ENCODE measurements at regions not wholly inside any gene's neighbourhood (a gene's known extent, or its start where the extent isn't known, plus 50 kb on each side); places are given as distances from the start of the nearest gene placed in this dataset.
A peak's percentile ranks its signal among the peaks of the same experiment; 100 is the strongest.
"Not testable (repeated sequence)": the region's sequence is repeated elsewhere in the genome, so short reads cannot be mapped to it uniquely, and the experiment has no call there.

- peak; percentile 13 for DNase-seq
These were observed 123.5 kb downstream of the MAP3K7 start for GRCh38 chr6:90463359-90463758.

DNA sequence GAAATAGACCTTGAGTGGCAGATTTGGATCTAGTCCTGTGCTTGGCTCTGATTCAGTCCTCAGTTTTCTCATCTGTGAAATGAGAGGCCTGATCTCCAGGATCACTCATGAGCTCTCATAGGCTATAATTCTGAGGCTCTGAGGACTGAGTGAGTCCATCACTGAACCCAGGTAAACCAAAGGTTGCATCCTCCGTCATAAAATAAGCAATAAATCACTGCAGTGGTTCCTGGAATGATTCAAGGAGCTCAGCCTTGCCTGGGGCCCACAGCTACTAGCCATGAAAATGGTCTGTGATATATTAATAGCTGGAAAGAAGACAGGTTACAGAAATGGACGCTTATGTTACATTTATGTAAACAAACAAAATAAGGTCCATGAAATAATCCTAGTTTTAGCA, 124.8 kb downstream of the MAP3K7 start:
- no peak for DNase-seq

DNA sequence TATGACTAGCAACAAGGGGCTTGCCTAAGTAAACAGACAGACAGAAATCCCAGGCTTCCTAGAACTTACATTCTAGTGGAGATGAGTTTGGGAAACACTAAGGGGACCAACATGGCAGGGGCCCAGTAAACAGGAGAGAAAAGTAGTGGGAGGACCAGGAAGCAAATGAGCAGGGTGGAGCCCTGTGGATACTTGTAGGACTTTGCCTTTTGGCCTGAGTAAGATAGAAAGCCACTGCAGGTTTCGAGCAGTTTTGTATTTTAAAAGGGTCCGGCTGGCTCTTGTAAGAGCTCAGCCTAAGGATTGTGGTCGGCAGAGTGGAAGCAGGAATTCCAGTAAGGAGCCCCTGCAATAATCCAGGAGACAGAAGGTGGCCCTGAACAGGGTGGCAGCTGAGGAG, 125.5 kb downstream of the MAP3K7 start:
- DNase-seq, result no peak

- DNase-seq, result no peak
These were observed 126.8 kb downstream of the MAP3K7 start for GRCh38 chr6:90460051-90460450.

- no peak for DNase-seq
These were observed 127.6 kb downstream of the MAP3K7 start for GRCh38 chr6:90459225-90459758.

- DNase-seq, result peak; percentile 32
These were observed 128.3 kb downstream of the MAP3K7 start for GRCh38 chr6:90458353-90459224.

DNA sequence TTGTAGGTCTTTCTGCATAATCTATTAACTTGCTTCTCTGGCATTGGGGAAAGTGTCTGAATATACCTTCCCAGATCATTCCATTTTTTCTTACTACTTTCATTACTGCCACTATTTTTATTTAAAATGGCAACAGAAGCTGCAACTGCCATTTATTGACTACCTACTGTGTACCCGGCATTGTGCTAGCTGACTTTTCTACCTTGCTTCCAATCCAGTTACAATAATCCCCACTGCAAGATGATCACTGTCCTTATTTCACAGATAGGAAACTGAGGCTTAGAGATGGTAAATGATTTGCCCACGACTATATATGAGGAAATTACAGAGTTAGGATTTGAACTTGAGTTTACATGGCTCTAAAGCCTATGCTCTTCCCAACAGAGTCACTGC, 129.0 kb downstream of the MAP3K7 start:
- DNase-seq, result no peak

DNA sequence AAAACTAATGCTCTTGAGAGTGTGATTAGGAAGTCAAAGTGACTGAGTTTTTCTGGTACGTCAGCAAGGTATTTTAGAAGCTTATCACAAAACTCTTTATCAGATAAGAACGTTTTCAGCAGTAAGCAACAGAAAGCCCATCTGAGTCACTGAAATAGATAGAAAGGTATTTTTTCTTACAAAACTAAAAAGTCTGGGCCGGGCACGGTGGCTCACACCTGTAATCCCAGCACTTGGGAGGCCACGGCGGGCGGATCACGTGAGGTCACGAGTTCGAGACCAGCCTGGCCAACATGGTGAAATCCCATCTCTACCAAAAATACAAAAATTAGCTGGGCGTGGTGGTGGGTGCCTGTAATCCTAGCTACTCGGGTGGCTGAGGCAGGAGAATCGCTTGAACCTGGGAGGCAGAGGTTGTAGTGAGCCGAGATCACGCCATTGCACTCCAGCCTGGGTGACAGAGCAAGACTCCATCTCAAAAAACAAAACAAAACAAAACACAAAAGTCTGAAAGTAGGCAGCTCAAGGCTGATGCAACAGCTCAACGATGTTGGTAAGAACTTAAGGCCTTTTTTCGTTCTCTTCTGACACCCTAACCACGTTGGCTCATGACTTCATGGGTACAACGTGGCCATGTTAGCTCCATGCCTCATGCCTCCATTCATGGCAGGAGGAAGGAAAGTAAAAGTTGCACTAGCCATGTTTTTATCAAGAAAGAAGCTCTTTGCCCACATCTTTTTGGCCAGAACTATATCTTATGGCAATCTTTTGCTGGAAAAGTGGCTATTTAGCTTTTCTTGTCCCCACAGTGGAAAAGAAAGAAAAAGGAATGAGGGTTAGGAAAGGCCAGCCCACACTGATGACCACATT, 129.6 kb downstream of the MAP3K7 start:
- not testable (repeated sequence) for DNase-seq

- no peak for DNase-seq
These were observed 130.9 kb downstream of the MAP3K7 start for GRCh38 chr6:90456001-90456400.

GRCh38 chr6:90454836-90455427, 131.9 kb downstream of the MAP3K7 start:
- DNase-seq, result no peak

GRCh38 chr6:90450268-90450953, 136.5 kb downstream of the MAP3K7 start:
- no peak for DNase-seq

DNA sequence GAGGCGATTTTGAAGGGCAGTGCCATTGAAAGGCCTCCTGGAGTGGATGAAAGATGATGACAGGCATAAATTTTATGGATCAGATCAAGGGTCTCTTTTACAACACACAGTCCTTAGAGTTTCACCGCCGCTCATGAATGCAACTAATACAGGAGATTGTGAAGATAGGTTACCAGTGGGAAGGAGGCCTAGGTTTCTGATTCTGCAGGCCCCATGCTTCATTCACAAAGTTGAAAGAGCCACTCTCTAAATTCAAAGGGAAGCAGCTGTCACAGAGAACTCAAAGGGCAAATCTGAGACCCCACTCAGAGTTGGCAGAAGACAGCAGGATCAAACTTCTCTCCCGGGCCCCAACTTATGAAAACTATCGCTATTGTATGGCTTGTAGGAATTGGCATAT, 137.6 kb downstream of the MAP3K7 start:
- no peak for DNase-seq

GRCh38 chr6:90448836-90449235, 138.0 kb downstream of the MAP3K7 start:
- no peak for DNase-seq

GRCh38 chr6:90446164-90446563, 140.7 kb downstream of the MAP3K7 start:
- DNase-seq, result no peak

- no peak for DNase-seq
These were observed 141.3 kb downstream of the MAP3K7 start for GRCh38 chr6:90445533-90446108.

DNA sequence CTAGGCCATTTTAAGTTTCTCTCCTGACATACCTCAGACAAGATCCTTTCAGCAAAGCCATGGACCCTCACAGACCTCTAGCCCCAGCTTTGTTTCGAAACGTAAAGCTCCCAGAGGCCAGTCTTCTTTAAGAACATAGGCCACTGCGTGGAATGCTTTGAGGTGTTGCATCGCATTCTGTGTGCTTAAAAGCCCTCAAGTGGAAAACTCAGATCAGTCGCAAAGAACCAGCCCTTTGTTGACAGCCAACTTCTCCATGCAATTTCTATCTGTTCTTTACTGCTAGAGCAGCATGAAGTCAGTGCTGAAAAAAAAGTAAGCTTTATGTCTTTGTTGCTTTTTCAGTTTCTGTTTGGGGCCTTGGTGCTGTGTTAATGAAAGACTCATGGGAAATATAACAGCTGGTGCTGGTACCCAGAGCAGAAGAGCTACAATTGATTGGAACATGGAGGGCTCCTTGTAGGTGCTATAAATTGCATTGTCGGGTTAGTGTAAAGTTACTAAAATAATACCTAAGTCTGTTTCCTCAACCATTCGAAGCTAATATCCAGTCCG, 142.6 kb downstream of the MAP3K7 start:
- DNase-seq, result no peak

GRCh38 chr6:90442366-90442765, 144.5 kb downstream of the MAP3K7 start:
- no peak for DNase-seq

DNA sequence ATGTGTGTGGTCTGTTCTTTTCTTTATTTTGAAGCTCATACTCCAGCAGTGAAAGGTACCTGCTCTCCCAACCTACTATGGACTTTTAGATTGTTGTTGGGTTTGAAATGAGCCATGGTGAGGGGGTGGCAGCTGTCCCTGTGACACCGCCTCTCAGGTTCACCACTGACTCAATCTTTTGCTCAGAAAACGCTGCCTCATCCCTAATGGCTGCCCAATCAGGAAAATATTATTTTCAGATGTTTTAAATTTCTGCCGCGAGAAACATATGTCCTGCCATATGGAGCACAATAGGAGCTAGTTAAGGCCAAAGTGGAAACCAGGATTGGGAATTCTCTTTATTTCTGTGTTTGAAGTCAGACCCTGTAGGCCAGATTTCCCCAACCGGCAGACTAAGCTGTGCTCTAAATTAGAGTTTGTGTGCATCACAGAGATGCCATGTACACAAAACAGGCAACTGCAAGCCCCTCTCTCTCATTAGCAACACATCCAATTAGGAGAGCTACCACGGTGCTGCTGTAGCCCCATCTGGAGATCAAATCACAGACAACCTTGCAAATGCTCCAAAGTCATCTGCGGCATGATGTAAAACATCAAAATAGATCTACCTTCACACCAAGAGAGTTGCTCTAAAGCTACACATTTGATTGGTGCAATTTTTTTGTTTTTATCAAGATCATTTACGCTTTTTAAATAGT, 144.1 kb upstream of the BACH2 start:
- no peak for DNase-seq

GRCh38 chr6:90439586-90439985, 142.9 kb upstream of the BACH2 start:
- no peak for DNase-seq

GRCh38 chr6:90436403-90436802, 139.8 kb upstream of the BACH2 start:
- DNase-seq, result no peak

GRCh38 chr6:90435207-90435899, 138.7 kb upstream of the BACH2 start:
- DNase-seq, result no peak
